NT2/D1 (cell line): ENCODE measurements at regions not wholly inside any gene's neighbourhood (a gene's known extent, or its start where the extent isn't known, plus 50 kb on each side); places are given as distances from the start of the nearest gene placed in this dataset.

Source experiments
- SUZ12 ChIP-seq: IDR thresholded peaks from 2 replicates; pipeline ENCODE4 v1.6.1; 2011; ENCODE audit not compliant: insufficient read length, insufficient read depth; ENCODE audit errors: extremely low read depth
- YY1 ChIP-seq: IDR thresholded peaks from 2 replicates; pipeline ENCODE4 v1.6.1; 2011; ENCODE audit not compliant: insufficient read length, insufficient read depth
- ZNF274 ChIP-seq: IDR thresholded peaks from 2 replicates; pipeline ENCODE4 v1.6.1; 2011; ENCODE audit warnings: mild to moderate bottlenecking, low read depth, low read length

DNA sequence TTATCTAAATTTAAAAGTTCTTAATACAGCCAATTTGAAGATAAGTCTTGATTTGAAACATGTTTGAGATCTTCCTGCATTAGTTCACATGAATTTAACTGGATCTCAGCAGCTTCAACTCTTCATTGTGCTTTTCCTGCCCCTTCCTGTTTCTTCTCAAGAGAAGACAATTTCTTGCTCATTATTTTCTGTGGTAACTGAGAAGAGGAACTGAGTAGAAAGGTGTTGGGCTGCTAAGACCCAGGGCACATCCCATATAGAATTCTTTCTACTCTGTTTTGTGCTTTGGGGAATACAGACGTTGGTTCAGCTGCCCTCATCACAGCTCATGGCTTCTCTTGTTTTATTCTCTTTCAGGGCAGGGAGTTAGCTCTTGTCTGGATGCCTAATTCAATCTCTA lies 110.2 kb downstream of the SNAPC1 start:
- TF ChIP-seq ZNF274: no peak
- TF ChIP-seq SUZ12: no peak
- TF ChIP-seq YY1: no peak
